SK-N-SH (cell line): ENCODE measurements at regions not wholly inside any gene's neighbourhood (a gene's known extent, or its start where the extent isn't known, plus 50 kb on each side); places are given as distances from the start of the nearest gene placed in this dataset.

Experiments
- CHD2 ChIP-seq: fragments of 150-350 bp; IDR thresholded peaks from 2 replicates; pipeline ENCODE4 v1.6.1; 2018; ENCODE audit warnings: low read length; ENCODE audit not compliant: partially characterized antibody
- EP300 ChIP-seq, 2 experiments: IDR thresholded peaks; 2 replicates each; pipeline versions ENCODE4 v1.4.0 to v1.6.1; 2012; ENCODE audit warnings: borderline replicate concordance in 1 of 2, low read depth in 1 of 2, low read length in 1 of 2
- FOXM1 ChIP-seq: IDR thresholded peaks from 2 replicates; pipeline ENCODE4 v1.4.0; 2012; ENCODE audit warnings: low read depth, mild to moderate bottlenecking
- GABPA ChIP-seq: IDR thresholded peaks from 2 replicates; pipeline ENCODE4 v1.4.0; 2012; ENCODE audit warnings: low read depth, mild to moderate bottlenecking
- POLR2AphosphoS5 ChIP-seq: IDR thresholded peaks from 2 replicates; pipeline ENCODE4 v1.6.1; 2012; ENCODE audit warnings: low read depth, low read length
- RXRA ChIP-seq: IDR thresholded peaks from 2 replicates; pipeline ENCODE4 v1.4.0; 2012; ENCODE audit warnings: low read depth, mild to moderate bottlenecking, borderline replicate concordance
- TAF1 ChIP-seq: IDR thresholded peaks from 2 replicates; pipeline ENCODE4 v1.6.1; 2012; ENCODE audit warnings: low read depth, mild to moderate bottlenecking, low read length, moderate library complexity, borderline replicate concordance
- TEAD4 ChIP-seq: IDR thresholded peaks from 2 replicates; pipeline ENCODE4 v1.4.0; 2012; ENCODE audit warnings: mild to moderate bottlenecking, borderline replicate concordance; ENCODE audit not compliant: insufficient read depth
- YY1 ChIP-seq: IDR thresholded peaks from 2 replicates; pipeline ENCODE4 v1.4.0; 2012; ENCODE audit warnings: low read depth, mild to moderate bottlenecking
- TF ChIP-seq, protein P1 (sequence below): fragments of 200-600 bp; sonication (generic); IDR thresholded peaks from 2 replicates; pipeline ENCODE4 v1.6.1; 2017; ENCODE audit warnings: antibody characterized with exemption, mild to moderate bottlenecking, moderate library complexity
- TF ChIP-seq, protein P2 (sequence below): fragments of 150-350 bp; IDR thresholded peaks from 2 replicates; pipeline ENCODE4 v1.6.1; 2017; ENCODE audit warnings: antibody characterized with exemption, low read length, low read depth, borderline replicate concordance

DNA sequence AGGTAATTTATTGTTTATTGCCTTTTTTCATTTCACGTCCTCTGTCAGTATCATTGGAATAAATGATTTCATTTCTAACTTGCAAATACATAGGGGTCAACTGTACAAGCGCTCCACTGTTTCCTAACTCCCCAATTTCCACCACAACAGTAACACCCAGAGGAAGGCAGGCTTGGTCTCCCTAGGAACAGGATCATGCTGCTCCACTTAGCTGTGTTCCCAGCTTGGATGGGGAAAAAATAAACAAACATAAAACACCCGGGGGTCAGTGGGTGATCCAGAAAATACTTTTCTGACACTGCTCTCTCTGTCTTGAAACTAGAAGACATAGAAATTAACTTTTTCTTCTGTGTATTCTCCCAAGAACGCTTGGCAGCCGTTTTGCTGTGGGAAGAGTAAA is 772.5 kb downstream of the TRIML1 start:
- TF ChIP-seq EP300 (IDR thresholded peaks at IDR 0.05; ENCODE audit: borderline replicate concordance in 1 of 2, low read depth in 1 of 2, low read length in 1 of 2): no peak
- TF ChIP-seq, protein P1, sequence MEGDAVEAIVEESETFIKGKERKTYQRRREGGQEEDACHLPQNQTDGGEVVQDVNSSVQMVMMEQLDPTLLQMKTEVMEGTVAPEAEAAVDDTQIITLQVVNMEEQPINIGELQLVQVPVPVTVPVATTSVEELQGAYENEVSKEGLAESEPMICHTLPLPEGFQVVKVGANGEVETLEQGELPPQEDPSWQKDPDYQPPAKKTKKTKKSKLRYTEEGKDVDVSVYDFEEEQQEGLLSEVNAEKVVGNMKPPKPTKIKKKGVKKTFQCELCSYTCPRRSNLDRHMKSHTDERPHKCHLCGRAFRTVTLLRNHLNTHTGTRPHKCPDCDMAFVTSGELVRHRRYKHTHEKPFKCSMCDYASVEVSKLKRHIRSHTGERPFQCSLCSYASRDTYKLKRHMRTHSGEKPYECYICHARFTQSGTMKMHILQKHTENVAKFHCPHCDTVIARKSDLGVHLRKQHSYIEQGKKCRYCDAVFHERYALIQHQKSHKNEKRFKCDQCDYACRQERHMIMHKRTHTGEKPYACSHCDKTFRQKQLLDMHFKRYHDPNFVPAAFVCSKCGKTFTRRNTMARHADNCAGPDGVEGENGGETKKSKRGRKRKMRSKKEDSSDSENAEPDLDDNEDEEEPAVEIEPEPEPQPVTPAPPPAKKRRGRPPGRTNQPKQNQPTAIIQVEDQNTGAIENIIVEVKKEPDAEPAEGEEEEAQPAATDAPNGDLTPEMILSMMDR: no peak
- no peak for TF ChIP-seq FOXM1
- no peak for TF ChIP-seq GABPA
- no peak for TF ChIP-seq YY1
- TF ChIP-seq RXRA: no peak
- no peak for TF ChIP-seq TEAD4
- TF ChIP-seq POLR2AphosphoS5: no peak
- no peak for TF ChIP-seq CHD2
- TF ChIP-seq, protein P2, sequence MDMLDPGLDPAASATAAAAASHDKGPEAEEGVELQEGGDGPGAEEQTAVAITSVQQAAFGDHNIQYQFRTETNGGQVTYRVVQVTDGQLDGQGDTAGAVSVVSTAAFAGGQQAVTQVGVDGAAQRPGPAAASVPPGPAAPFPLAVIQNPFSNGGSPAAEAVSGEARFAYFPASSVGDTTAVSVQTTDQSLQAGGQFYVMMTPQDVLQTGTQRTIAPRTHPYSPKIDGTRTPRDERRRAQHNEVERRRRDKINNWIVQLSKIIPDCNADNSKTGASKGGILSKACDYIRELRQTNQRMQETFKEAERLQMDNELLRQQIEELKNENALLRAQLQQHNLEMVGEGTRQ: no peak
- TF ChIP-seq TAF1: no peak
